ENCODE measurements at regions not wholly inside any gene's neighbourhood (a gene's known extent, or its start where the extent isn't known, plus 50 kb on each side); places are given as distances from the start of the nearest gene placed in this dataset.

- TF ChIP-seq, protein P1, sequence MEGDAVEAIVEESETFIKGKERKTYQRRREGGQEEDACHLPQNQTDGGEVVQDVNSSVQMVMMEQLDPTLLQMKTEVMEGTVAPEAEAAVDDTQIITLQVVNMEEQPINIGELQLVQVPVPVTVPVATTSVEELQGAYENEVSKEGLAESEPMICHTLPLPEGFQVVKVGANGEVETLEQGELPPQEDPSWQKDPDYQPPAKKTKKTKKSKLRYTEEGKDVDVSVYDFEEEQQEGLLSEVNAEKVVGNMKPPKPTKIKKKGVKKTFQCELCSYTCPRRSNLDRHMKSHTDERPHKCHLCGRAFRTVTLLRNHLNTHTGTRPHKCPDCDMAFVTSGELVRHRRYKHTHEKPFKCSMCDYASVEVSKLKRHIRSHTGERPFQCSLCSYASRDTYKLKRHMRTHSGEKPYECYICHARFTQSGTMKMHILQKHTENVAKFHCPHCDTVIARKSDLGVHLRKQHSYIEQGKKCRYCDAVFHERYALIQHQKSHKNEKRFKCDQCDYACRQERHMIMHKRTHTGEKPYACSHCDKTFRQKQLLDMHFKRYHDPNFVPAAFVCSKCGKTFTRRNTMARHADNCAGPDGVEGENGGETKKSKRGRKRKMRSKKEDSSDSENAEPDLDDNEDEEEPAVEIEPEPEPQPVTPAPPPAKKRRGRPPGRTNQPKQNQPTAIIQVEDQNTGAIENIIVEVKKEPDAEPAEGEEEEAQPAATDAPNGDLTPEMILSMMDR (IDR thresholded peaks at IDR 0.05) = no peak
- TF ChIP-seq POLR2A (IDR thresholded peaks at IDR 0.05) = no peak
- H3K9me3 ChIP-seq = no peaks in the 10 kb centered on the region
- H3K27ac ChIP-seq = no peak overlapping the region
- H3K4me1 ChIP-seq = no peaks in the 10 kb centered on the region
- 60 to 68% methylated on average over 4 of the region's 4 CpGs for WGBS, 2 donors
- H3K36me3 ChIP-seq = no peaks in the 10 kb centered on the region
- H3K27me3 ChIP-seq = no peaks in the 10 kb centered on the region
- intact Hi-C loops (cut with DNase I) = no loop called here
- no peak overlapping the region for H3K4me3 ChIP-seq
- no peak for DNase-seq
These were observed 97.0 kb downstream of the BAMBI start for GRCh38 chr10:28774051-28774995.

- intact Hi-C loops (cut with DNase I) = no loop called here
- no peak overlapping the region for H3K27ac ChIP-seq
- H3K4me1 ChIP-seq = no peaks in the 10 kb centered on the region
- no peak overlapping the region for H3K4me3 ChIP-seq
- H3K36me3 ChIP-seq = no peaks in the 10 kb centered on the region
- 69 to 90% methylated on average over 1 to 3 of the region's 3 CpGs for WGBS, 2 donors
- TF ChIP-seq, protein P1 (IDR thresholded peaks at IDR 0.05) = no peak
- TF ChIP-seq POLR2A (IDR thresholded peaks at IDR 0.05) = no peak
- no peak for DNase-seq
- H3K9me3 ChIP-seq = no peaks in the 10 kb centered on the region
- H3K27me3 ChIP-seq = no peaks in the 10 kb centered on the region
These were observed 98.5 kb downstream of the BAMBI start for GRCh38 chr10:28775773-28776172.

GRCh38 chr10:28776519-28776918 is 99.2 kb downstream of the BAMBI start:
- Histone ChIP-seq H3K36me3 (no peaks in the 10 kb centered on the region), H3K4me3 (no peak overlapping the region), H3K9me3 (no peaks in the 10 kb centered on the region), H3K4me1 (no peaks in the 10 kb centered on the region), H3K27me3 (no peaks in the 10 kb centered on the region), H3K27ac (no peak overlapping the region)
- TF ChIP-seq, protein P1 (IDR thresholded peaks at IDR 0.05) = no peak
- no peak for TF ChIP-seq POLR2A (IDR thresholded peaks at IDR 0.05)
- intact Hi-C loops (cut with DNase I) = no loop called here
- WGBS, 2 donors = 54 to 64% methylated on average over 2 of the region's 2 CpGs
- DNase-seq = no peak

GRCh38 chr10:28777911-28778310 is 100.6 kb downstream of the BAMBI start:
- H3K27ac ChIP-seq = no peak overlapping the region
- no peaks in the 10 kb centered on the region for H3K4me1 ChIP-seq
- H3K27me3 ChIP-seq = no peaks in the 10 kb centered on the region
- no peaks in the 10 kb centered on the region for H3K36me3 ChIP-seq
- intact Hi-C loops (cut with DNase I) = no loop called here
- H3K9me3 ChIP-seq = no peaks in the 10 kb centered on the region
- TF ChIP-seq, protein P1 (IDR thresholded peaks at IDR 0.05) = no peak
- TF ChIP-seq POLR2A (IDR thresholded peaks at IDR 0.05) = no peak
- DNase-seq = no peak
- 71 to 75% methylated on average over 2 of the region's 2 CpGs for WGBS, 2 donors
- H3K4me3 ChIP-seq = no peak overlapping the region

GRCh38 chr10:28778524-28778923 is 101.2 kb downstream of the BAMBI start:
- no peak for DNase-seq
- 53 to 57% methylated on average over 2 of the region's 2 CpGs for WGBS, 2 donors
- Histone ChIP-seq H3K9me3 (no peaks in the 10 kb centered on the region), H3K4me1 (no peaks in the 10 kb centered on the region), H3K27me3 (no peaks in the 10 kb centered on the region), H3K4me3 (no peak overlapping the region), H3K36me3 (no peaks in the 10 kb centered on the region), H3K27ac (no peak overlapping the region)
- intact Hi-C loops (cut with DNase I) = no loop called here
- TF ChIP-seq, protein P1 (IDR thresholded peaks at IDR 0.05) = no peak
- no peak for TF ChIP-seq POLR2A (IDR thresholded peaks at IDR 0.05)

All from esophagus squamous epithelium (tissue), 5 donors.